ENCODE measurements at regions not wholly inside any gene's neighbourhood (a gene's known extent, or its start where the extent isn't known, plus 50 kb on each side); places are given as distances from the start of the nearest gene placed in this dataset.
"Not testable (repeated sequence)": the region's sequence is repeated elsewhere in the genome, so short reads cannot be mapped to it uniquely, and the experiment has no call there.

GRCh38 chr13:90839061-90839460 is 508.4 kb upstream of the MIR17HG start:
- CTCF ChIA-PET, result no interaction called here
- no TSS peak for BruUV-seq (replicated peaks)
- intact Hi-C loops (cut with micrococcal nuclease; ENCODE audit: unreplicated experiment), result no loop called here
- Histone ChIP-seq H3K9me3 (ENCODE audit: low read depth, low read length, poor library complexity, severe bottlenecking) (no peaks in the 10 kb centered on the region), H3K36me3 (ENCODE audit: insufficient read depth, low read length, poor library complexity, severe bottlenecking) (no peaks in the 10 kb centered on the region), H3K27ac (ENCODE audit: low read depth, low read length, poor library complexity, severe bottlenecking) (no peak overlapping the region), H3K4me3 (ENCODE audit: low read depth, low read length, poor library complexity, severe bottlenecking) (no peak overlapping the region), H3K27me3 (replicated peaks; ENCODE audit: insufficient read depth, low read depth, low read length, poor library complexity) (no peaks in the 10 kb centered on the region), H3K4me1 (ENCODE audit: insufficient read depth, low read length, poor library complexity, severe bottlenecking) (no peaks in the 10 kb centered on the region)
- POLR2A ChIA-PET (ENCODE audit: low non-redundant PET), result no interaction called here
- TF ChIP-seq CTCF (conservative IDR thresholded peaks at IDR 0.05; ENCODE audit: low read depth, low read length) (no peak), EZH2 (IDR thresholded peaks at IDR 0.05; ENCODE audit: borderline replicate concordance, low read depth, low read length, poor library complexity, severe bottlenecking) (no peak)
- DNase-seq (ENCODE audit: low spot score), result no peak

DNA sequence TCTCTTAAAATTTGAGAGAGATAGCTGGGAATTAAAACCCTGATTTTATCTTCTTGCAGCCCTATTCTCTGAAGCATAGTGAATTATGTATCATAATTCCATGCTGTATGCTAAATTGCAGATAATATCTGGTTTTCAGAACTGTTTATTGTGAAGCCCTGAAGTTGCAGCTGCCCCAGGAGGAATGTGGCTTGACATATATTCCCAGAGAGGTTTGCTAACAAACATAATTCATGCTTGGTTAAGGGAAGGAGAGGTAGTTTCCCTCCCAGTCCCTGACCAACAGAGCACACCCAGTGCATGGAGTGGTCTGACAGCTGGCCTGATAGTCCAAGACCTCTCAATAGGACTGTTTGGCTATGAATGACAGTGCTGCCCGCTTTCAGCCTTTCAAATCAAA is 500.6 kb upstream of the MIR17HG start:
- H3K27me3 ChIP-seq (replicated peaks; ENCODE audit: insufficient read depth, low read depth, low read length, poor library complexity), result no peaks in the 10 kb centered on the region
- CTCF ChIA-PET, result no interaction called here
- H3K9me3 ChIP-seq (ENCODE audit: low read depth, low read length, poor library complexity, severe bottlenecking), result no peaks in the 10 kb centered on the region
- no peaks in the 10 kb centered on the region for H3K36me3 ChIP-seq (ENCODE audit: insufficient read depth, low read length, poor library complexity, severe bottlenecking)
- TF ChIP-seq CTCF (conservative IDR thresholded peaks at IDR 0.05; ENCODE audit: low read depth, low read length) (no peak), EZH2 (IDR thresholded peaks at IDR 0.05; ENCODE audit: borderline replicate concordance, low read depth, low read length, poor library complexity, severe bottlenecking) (no peak)
- no peak for DNase-seq (ENCODE audit: low spot score)
- BruUV-seq (replicated peaks), result no TSS peak
- no peak overlapping the region for H3K27ac ChIP-seq (ENCODE audit: low read depth, low read length, poor library complexity, severe bottlenecking)
- H3K4me3 ChIP-seq (ENCODE audit: low read depth, low read length, poor library complexity, severe bottlenecking), result no peak overlapping the region
- intact Hi-C loops (cut with micrococcal nuclease; ENCODE audit: unreplicated experiment), result no loop called here
- H3K4me1 ChIP-seq (ENCODE audit: insufficient read depth, low read length, poor library complexity, severe bottlenecking), result no peaks in the 10 kb centered on the region
- POLR2A ChIA-PET (ENCODE audit: low non-redundant PET), result no interaction called here

GRCh38 chr13:90853666-90854065 is 493.8 kb upstream of the MIR17HG start:
- POLR2A ChIA-PET (ENCODE audit: low non-redundant PET), result not testable (repeated sequence)

DNA sequence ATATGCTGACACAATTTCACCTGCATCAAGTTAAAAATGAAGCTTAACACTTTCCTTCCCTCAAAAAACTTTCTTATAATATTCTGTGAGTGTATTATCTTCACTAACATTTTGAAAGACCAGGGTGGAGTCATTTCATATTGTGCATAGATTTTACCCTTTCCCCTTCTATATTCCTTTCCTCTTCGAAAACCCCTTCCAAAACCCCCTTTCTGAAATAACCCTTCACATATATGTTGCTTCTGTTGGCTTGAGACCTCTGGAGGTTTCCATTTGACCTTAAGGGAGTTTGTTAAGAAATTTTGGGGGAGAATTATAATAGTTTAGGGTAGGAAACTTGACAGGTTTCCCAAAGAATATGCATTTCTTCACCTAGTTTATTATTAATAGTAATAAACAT is 489.6 kb upstream of the MIR17HG start:
- POLR2A ChIA-PET (ENCODE audit: low non-redundant PET), result no interaction called here

More at GRCh38 chr13:90853666-90854065, 493.8 kb upstream of the MIR17HG start:
- BruUV-seq (replicated peaks); H3K27me3 ChIP-seq (replicated peaks; ENCODE audit: insufficient read depth, low read depth, low read length, poor library complexity); H3K9me3 ChIP-seq (ENCODE audit: low read depth, low read length, poor library complexity, severe bottlenecking); H3K4me1 ChIP-seq (ENCODE audit: insufficient read depth, low read length, poor library complexity, severe bottlenecking); CTCF ChIA-PET; H3K27ac ChIP-seq (ENCODE audit: low read depth, low read length, poor library complexity, severe bottlenecking); intact Hi-C loops (cut with micrococcal nuclease; ENCODE audit: unreplicated experiment); H3K36me3 ChIP-seq (ENCODE audit: insufficient read depth, low read length, poor library complexity, severe bottlenecking); H3K4me3 ChIP-seq (ENCODE audit: low read depth, low read length, poor library complexity, severe bottlenecking); DNase-seq (ENCODE audit: low spot score): not testable (repeated sequence)

More for the DNA sequence above, 489.6 kb upstream of the MIR17HG start:
- no peaks in the 10 kb centered on the region for H3K9me3 ChIP-seq (ENCODE audit: low read depth, low read length, poor library complexity, severe bottlenecking)
- intact Hi-C loops (cut with micrococcal nuclease; ENCODE audit: unreplicated experiment), result no loop called here
- DNase-seq (ENCODE audit: low spot score), result no peak
- H3K4me3 ChIP-seq (ENCODE audit: low read depth, low read length, poor library complexity, severe bottlenecking), result no peak overlapping the region
- CTCF ChIA-PET, result no interaction called here
- no peaks in the 10 kb centered on the region for H3K4me1 ChIP-seq (ENCODE audit: insufficient read depth, low read length, poor library complexity, severe bottlenecking)
- H3K36me3 ChIP-seq (ENCODE audit: insufficient read depth, low read length, poor library complexity, severe bottlenecking), result no peaks in the 10 kb centered on the region
- no peaks in the 10 kb centered on the region for H3K27me3 ChIP-seq (replicated peaks; ENCODE audit: insufficient read depth, low read depth, low read length, poor library complexity)
- TF ChIP-seq CTCF (conservative IDR thresholded peaks at IDR 0.05; ENCODE audit: low read depth, low read length) (no peak), EZH2 (IDR thresholded peaks at IDR 0.05; ENCODE audit: borderline replicate concordance, low read depth, low read length, poor library complexity, severe bottlenecking) (no peak)
- H3K27ac ChIP-seq (ENCODE audit: low read depth, low read length, poor library complexity, severe bottlenecking), result no peak overlapping the region
- BruUV-seq (replicated peaks), result no TSS peak

Data from A673 (cell line).